M059J (cell line): ENCODE measurements at regions not wholly inside any gene's neighbourhood (a gene's known extent, or its start where the extent isn't known, plus 50 kb on each side); places are given as distances from the start of the nearest gene placed in this dataset.

Experiments
- DNase-seq: peaks from one replicate; pipeline ENCODE4 v3.0.0-alpha.2; 2012; ENCODE audit warnings: low read depth

DNA sequence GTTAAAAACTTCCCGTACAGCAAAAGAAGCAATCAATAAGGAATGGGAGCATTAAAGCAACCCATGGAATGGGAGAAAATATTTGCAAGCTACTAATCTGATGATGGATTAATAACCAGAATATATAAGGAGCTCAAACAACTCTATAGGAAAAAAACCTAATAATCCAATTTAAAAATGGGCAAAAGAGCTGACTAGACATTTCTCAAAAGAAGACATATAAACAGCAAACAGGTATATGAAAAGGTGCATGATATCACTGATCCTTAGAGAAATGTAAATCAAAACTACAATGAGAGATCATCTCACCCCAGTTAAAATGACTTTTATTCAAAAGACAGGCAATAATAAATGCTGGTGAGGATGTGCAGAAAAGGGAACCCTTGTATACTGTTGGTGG, 52.7 kb upstream of the POU1F1 start:
- no peak for DNase-seq
